GM21367 (cell line): ENCODE measurements at regions not wholly inside any gene's neighbourhood (a gene's known extent, or its start where the extent isn't known, plus 50 kb on each side); places are given as distances from the start of the nearest gene placed in this dataset.
"Not testable (repeated sequence)": the region's sequence is repeated elsewhere in the genome, so short reads cannot be mapped to it uniquely, and the experiment has no call there.

Experiments used
- ATAC-seq: cut with Tn5 transposase; IDR thresholded peaks from one replicate; pipeline ENCODE4 v1.9.1; 2021; ENCODE audit not compliant: unreplicated experiment

GRCh38 chr3:61442696-61443095 lies 118.7 kb upstream of the PTPRG start:
- ATAC-seq: no peak

DNA sequence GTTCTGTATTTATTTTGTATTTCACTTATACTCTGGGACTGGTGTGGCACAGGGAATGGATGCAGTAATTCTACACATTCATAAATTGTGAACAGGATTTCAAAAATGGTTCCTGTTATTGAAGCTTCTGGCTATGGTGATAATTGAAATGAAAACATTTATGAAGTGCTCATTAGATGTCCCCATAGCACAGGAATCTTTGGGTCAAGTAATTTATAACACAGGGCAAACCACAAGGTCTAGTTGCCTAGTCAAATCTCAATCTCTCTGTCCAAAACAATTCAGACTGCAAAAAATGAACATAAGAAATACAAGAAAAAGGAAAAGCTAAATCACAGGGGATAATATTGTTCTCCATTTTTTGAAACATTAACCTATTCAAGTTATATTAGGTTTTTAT lies 117.5 kb upstream of the PTPRG start:
- ATAC-seq: no peak

DNA sequence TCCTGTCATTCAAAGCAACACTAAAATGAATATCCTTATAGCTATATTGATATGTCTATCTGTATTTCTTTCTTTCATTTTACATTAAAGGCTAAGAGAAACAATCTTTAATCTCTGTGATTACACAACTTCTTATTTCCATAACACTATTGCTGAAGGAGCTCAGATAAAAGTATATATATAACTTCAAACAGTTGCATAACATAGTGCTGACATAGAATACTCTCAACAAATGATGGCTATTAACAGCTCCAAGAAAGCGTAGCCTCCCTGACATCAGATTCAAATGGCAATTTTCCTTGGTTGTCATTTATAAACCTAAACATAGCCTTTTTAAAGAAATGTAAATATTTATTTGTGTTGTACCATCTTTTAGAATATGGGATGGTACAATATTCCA lies 116.6 kb upstream of the PTPRG start:
- no peak for ATAC-seq

GRCh38 chr3:61445924-61446323 lies 115.4 kb upstream of the PTPRG start:
- no peak for ATAC-seq

GRCh38 chr3:61446341-61446740 lies 115.0 kb upstream of the PTPRG start:
- ATAC-seq: no peak

DNA sequence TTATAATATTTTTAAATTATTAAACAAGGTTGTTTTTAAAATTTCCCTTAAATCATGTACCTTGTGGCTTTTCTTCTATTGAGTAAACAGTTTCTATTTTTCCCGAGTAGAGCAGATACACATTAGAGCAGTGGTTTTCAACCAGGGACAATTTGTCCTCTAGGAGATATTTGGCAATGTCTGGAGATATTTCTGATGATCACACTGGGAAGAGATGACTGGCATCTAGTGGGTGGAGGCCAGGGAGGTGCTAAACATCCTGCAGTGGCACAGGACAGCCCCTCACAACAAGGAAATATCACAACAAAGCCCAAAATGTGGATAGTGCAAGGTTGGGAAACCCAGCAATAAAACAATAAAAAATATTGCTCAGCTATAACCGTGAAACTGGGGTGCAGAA lies 113.0 kb upstream of the PTPRG start:
- ATAC-seq: no peak

DNA sequence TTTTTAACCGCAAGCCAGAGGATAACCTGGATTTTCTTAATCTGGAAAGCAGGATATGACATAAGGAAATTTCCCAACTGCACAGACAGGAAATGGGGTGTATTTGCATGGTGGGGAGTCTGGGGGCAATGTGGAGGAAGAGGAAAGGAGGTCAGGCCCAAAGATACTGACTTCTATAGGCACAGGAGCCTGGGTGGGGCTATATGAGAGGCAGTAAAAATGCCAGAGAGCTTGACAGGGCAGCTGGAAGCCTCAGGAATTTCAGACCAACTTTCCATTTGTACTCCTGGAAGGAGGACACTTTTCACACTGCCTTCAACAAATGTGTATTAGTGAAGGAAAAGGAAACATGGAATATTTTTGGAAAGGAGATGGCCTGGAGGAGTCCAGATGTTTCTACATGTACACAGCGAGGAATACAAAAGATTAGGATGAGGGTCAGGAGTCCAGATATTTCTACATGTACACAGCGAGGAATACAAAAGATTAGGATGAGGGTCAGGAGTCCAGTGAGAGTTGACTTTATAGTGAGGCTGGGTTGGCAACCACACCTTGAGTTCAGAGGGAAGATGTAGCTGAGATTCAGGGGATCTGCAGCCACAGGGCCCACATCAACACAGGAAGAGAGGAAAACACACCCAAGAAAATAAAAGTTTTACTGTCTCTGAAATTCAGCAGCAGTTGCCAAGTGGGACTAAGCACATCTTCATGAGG lies 111.9 kb upstream of the PTPRG start:
- no peak for ATAC-seq

- ATAC-seq: no peak
Observed at GRCh38 chr3:61450866-61451265, 110.5 kb upstream of the PTPRG start.

DNA sequence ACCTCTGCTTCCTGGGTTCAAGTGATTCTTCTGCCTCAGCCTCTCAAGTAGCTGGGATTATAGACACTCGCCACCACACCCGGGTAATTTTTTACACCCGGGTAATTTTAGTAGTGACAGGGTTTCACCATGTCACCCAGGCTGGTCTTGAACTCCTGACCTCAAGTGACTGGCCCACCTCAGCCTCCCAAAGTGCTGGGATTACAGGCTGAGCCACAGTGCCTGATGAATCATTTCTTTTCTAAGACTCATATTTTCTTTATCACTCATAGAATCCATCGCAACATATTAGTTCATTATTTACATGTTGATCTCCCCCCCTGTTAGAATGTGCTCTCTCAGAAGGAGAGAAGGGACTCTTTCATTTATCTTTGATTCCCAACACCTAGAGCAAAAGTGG lies 109.5 kb upstream of the PTPRG start:
- ATAC-seq: no peak

GRCh38 chr3:61452535-61453090 lies 108.8 kb upstream of the PTPRG start:
- no peak for ATAC-seq

DNA sequence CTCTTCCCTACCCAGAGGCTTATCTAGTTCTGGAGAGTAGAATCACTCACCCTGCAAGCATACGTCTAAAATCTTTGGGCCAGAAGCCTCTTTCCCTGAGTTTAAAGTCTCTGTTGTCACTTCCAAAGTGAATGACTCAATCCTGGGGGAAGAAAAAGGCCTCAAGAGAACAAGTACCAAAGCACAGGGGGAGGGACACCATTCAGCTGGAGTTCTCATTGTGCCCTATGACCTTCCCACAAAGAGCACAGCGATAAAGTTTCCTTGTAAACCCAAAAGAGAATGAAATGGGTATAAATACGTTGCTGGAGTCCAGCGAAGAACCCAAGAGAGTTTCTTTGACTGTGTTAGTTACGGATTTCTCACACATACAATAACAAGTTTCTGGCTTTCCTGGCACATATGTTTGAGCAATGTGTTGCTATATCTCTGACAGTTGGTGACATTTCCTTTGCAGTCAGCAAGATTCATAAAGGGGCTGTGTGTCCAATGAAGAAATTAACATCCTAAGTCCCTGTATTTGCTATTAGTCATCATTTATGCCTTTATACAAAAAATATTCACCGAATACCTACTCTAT lies 107.3 kb upstream of the PTPRG start:
- no peak for ATAC-seq

DNA sequence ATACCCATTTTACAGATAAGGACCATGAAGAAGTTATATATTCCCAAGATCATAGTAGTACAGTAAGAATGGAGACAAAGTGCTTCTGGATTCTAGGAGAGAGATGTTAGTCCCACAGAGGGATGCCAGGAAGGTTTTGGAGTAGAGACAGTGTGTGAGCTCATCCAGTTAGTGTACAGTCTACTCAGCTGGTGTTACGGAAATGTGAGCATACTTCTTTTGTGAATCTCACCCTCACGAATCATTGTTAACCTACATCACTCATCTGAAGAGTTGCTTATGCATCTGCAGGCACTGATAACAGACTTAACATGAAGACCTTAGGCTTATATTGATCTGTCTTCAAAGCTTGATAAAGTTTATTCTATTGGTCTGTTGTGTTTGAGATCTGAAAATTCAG lies 106.6 kb upstream of the PTPRG start:
- no peak for ATAC-seq

DNA sequence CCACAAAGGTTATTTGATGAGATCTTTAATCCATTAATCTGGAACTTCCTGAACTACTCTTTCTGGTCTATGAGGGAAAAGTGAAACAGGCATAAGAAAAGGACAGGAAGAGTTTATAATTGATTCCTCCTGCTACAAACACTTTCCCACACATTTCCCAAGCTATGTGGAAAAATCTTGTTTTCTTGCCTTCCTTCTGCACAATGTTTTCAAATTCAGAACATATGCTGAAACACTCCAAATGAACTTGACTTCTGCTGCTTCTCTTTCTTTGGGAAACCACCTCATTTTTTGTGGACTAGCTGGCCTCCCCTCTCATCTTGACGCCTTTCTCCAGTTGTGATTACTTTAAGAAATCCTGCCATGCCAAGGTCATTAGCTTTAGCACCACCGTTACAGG lies 100.7 kb upstream of the PTPRG start:
- ATAC-seq: no peak

DNA sequence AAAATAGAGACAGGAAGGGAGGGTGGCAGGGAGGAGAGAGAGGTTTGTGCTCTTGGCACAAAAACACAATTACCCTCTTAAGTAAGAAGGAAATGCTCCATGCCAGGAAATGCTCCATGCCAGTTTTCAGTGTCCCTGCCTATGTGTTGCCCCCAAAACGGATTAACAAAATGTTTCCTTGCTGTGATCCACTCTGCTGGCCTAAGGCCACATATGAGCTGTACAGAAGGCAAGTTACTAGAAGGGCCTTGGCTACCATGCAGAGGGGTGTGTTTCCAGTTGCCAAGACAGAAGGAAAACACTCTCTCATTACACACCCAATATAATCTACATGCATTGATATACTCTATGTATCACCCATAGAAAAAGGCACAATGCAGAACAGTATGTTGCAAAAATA lies 98.2 kb upstream of the PTPRG start:
- ATAC-seq: no peak

DNA sequence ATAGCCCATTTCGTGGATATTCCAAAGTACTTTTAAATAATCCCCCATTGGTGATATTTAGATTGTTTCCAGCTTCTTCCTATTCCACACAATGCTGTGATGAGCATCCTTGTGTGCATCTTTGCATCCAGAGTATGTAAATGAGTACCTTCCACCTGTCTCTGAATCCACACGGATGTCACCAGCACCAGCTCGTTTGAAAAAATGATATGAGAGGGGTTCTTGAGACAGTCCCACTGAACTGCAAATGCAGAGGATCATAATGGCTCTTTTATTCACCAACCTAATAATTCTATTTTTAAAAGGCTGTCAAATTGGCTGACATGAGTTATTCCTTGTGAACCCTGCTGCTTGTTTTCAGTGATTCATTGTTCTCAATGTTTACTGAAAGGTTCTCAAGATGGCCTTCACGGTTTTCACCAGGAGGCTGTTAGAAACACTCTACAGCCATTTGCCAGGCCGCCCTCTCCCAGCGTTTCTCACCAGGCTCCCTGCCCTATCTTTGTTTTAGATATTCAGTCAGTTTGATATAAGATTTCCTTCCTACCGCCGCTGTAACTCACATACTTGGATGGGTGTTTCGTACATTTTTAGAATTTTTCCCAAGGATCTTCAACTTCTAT lies 96.7 kb upstream of the PTPRG start:
- no peak for ATAC-seq

DNA sequence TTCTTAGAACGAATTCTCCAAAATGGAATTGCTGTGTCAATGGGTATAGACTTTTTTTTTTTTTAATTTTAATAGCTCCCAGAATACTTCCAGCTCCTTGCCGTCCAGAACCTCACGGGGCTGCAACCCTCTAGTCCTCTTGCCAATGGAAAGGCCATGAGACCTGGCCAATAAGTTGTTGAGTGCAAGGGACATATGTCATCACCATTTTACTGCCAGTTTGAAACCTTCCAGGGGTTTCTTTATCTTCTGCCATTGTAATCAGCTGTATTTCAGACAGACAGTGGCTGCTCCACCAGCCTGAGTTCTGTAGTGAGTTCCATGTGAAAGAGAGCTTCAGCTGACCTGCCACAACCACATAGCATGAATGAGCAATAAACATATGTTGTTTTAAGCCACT lies 95.0 kb upstream of the PTPRG start:
- ATAC-seq: no peak

- ATAC-seq: no peak
Observed at GRCh38 chr3:61483997-61484396, 77.4 kb upstream of the PTPRG start.

- no peak for ATAC-seq
Observed at GRCh38 chr3:61493339-61493738, 68.0 kb upstream of the PTPRG start.

DNA sequence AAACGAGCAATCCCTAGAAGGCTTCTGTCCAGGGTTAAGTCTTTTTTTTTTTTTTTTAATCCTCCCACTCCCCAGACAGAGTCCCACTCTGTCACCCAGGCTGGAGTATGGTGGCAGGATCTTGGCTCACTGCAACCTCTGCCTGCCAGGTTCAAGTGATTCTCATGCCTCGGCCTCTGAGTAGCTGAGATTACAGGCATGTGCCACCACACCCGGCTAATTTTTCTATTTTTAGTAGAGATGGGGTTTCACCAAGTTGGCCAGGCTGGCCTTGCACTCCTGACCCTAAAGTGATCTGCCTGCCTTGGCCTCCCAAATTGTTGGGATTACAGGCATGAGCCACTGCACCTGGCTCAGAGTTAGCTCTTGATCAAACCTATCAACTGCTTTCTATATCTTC lies 67.1 kb upstream of the PTPRG start:
- ATAC-seq: not testable (repeated sequence)

GRCh38 chr3:61497463-61497862 lies 63.9 kb upstream of the PTPRG start:
- ATAC-seq: no peak

GRCh38 chr3:61505197-61505596 lies 56.2 kb upstream of the PTPRG start:
- ATAC-seq: no peak

DNA sequence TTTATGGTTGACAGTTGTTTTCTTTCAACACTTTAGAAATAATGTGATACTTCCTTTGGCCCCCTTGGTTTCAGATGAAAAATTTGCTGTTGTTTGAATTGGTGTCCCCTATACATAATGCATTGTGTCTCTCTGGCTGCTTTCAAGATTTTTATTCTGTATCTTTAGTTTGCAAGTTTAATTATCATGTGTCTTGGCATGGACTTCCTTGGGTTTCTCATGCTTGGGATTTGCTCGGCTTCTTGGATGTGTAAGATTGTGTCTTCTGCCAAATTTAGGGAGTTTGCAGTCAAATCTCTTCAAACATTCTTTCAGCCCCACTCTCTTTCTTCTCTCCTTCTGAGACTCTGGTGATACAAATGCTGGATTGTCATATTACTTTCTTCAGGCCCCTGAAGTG lies 53.4 kb upstream of the PTPRG start:
- ATAC-seq: no peak
